ENCODE measurements at regions not wholly inside any gene's neighbourhood (a gene's known extent, or its start where the extent isn't known, plus 50 kb on each side); places are given as distances from the start of the nearest gene placed in this dataset.

DNA sequence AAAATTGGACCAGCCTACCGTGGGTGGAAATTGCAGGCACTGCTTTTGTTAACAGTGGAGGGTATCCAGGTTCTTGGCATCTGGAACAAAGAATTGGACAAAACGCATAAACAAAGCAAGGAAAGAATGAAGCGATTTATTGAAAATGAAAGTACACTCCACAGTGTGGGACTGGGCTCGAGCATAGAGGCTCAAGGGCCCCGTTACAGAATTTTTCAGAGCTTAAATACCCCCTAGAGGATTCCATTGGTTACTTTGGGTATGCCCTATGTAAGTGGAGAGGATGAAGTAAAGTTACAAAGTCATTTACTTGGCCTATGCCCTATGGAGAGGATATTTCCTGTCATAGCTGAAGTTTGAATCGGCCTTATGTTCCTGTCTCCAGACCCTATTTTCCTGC lies 85.3 kb downstream of the GLUD2 start:
- no peak for TF ChIP-seq BHLHE40 (IDR thresholded peaks at IDR 0.05; ENCODE audit: low read depth, low read length)
- TF ChIP-seq POLR2A (IDR thresholded peaks at IDR 0.05; ENCODE audit: low read length), result no peak
- no peak for TF ChIP-seq POLR2AphosphoS2 (conservative IDR thresholded peaks at IDR 0.05; ENCODE audit: low read length)
- TF ChIP-seq, protein P1, sequence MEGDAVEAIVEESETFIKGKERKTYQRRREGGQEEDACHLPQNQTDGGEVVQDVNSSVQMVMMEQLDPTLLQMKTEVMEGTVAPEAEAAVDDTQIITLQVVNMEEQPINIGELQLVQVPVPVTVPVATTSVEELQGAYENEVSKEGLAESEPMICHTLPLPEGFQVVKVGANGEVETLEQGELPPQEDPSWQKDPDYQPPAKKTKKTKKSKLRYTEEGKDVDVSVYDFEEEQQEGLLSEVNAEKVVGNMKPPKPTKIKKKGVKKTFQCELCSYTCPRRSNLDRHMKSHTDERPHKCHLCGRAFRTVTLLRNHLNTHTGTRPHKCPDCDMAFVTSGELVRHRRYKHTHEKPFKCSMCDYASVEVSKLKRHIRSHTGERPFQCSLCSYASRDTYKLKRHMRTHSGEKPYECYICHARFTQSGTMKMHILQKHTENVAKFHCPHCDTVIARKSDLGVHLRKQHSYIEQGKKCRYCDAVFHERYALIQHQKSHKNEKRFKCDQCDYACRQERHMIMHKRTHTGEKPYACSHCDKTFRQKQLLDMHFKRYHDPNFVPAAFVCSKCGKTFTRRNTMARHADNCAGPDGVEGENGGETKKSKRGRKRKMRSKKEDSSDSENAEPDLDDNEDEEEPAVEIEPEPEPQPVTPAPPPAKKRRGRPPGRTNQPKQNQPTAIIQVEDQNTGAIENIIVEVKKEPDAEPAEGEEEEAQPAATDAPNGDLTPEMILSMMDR (IDR thresholded peaks at IDR 0.05), result no peak
- TF ChIP-seq, protein P2, sequence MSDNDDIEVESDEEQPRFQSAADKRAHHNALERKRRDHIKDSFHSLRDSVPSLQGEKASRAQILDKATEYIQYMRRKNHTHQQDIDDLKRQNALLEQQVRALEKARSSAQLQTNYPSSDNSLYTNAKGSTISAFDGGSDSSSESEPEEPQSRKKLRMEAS (IDR thresholded peaks at IDR 0.05), result no peak
